SK-N-MC (cell line): ENCODE measurements at regions not wholly inside any gene's neighbourhood (a gene's known extent, or its start where the extent isn't known, plus 50 kb on each side); places are given as distances from the start of the nearest gene placed in this dataset.

Experiments used
- EZH2 ChIP-seq: fragments of 200-600 bp; sonication (generic); IDR thresholded peaks from one replicate; pipeline ENCODE4 v1.6.1; 2017; ENCODE audit warnings: antibody characterized with exemption
- POLR2AphosphoS5 ChIP-seq: IDR thresholded peaks from 2 replicates; pipeline ENCODE4 v1.6.1; 2012; ENCODE audit warnings: mild to moderate bottlenecking, low read depth, low read length, borderline replicate concordance

- TF ChIP-seq POLR2AphosphoS5 (no peak), EZH2 (no peak)
These were observed 710.8 kb upstream of the HTR2C start for GRCh38 chrX:113873056-113873455.
